ENCODE measurements at regions not wholly inside any gene's neighbourhood (a gene's known extent, or its start where the extent isn't known, plus 50 kb on each side); places are given as distances from the start of the nearest gene placed in this dataset.

- TF ChIP-seq CTCF (IDR thresholded peaks at IDR 0.05 in 8 of 11, conservative IDR thresholded peaks at IDR 0.05 in 3 of 11) (no peak), POLR2A (IDR thresholded peaks at IDR 0.05) (no peak)
These were observed 114.7 kb upstream of the TTC29 start for GRCh38 chr4:147060151-147060931.
